Panc1 (cell line): ENCODE measurements at regions not wholly inside any gene's neighbourhood (a gene's known extent, or its start where the extent isn't known, plus 50 kb on each side); places are given as distances from the start of the nearest gene placed in this dataset.

Experiments
- ATAC-seq: fragments of 200-7000 bp; cut with Tn5 transposase; 2 replicates; pipeline ENCODE4 v1.9.1; 2020; ENCODE audit warnings: mild to moderate bottlenecking, moderate library complexity
- BruUV-seq: library from RNA; stranded (reverse); fragments of 400-500 nt; replicated peaks from 2 replicates; lab custom pipeline; 2021; lab: Mats Ljungman, UMichigan
- CTCF ChIA-PET: fragments of 300-600 bp; sonication (Branson Sonifier 250); formaldehyde crosslinking; loops from one replicate; lab custom pipeline; 2022; ENCODE audit warnings: antibody characterized with exemption; lab: Charles Lee
- POLR2A ChIA-PET: fragments of 300-600 bp; sonication (Branson Sonifier 250); formaldehyde crosslinking; loops from one replicate; lab custom pipeline; 2022; ENCODE audit warnings: antibody characterized with exemption; lab: Charles Lee
- DNase-seq: peaks from one replicate; pipeline ENCODE4 v3.0.0-alpha.2; 2010; ENCODE audit warnings: low read depth, low spot score
- H3K27ac ChIP-seq: 2 replicates; pipeline ENCODE4 v1.5.1; 2011; ENCODE audit warnings: mild to moderate bottlenecking, low read length, inconsistent platforms
- H3K27me3 ChIP-seq: fragments of 200-500 bp; sonication (Bioruptor generic); 2 replicates; pipeline ENCODE4 v1.6.0; 2014; ENCODE audit warnings: low read length, inconsistent platforms; ENCODE audit not compliant: control insufficient read depth, insufficient read depth
- H3K36me3 ChIP-seq: fragments of 200-500 bp; sonication (Bioruptor generic); 2 replicates; pipeline ENCODE4 v1.5.1; 2014; ENCODE audit warnings: inconsistent platforms, mild to moderate bottlenecking, low read length, moderate library complexity; ENCODE audit not compliant: control insufficient read depth, insufficient read depth
- H3K4me1 ChIP-seq: 2 replicates; pipeline ENCODE4 v1.5.1; 2011; ENCODE audit warnings: inconsistent platforms, mild to moderate bottlenecking, low read length, moderate library complexity; ENCODE audit not compliant: control insufficient read depth, insufficient read depth
- H3K4me3 ChIP-seq, 2 experiments: 2 replicates each; pipeline ENCODE4 v1.5.1; 2011 to 2012; ENCODE audit warnings: low read depth in 2 of 2, low read length in 2 of 2, mild to moderate bottlenecking in 2 of 2, inconsistent platforms in 1 of 2, moderate library complexity in 1 of 2
- H3K9me3 ChIP-seq: fragments of 200-500 bp; sonication (Bioruptor generic); 2 replicates; pipeline ENCODE4 v1.5.1; 2014; ENCODE audit warnings: low read depth, mild to moderate bottlenecking, inconsistent platforms, low read length, moderate library complexity; ENCODE audit not compliant: control insufficient read depth, insufficient read depth
- CTCF ChIP-seq: fragments of 450-650 bp; IDR thresholded peaks from 2 replicates; pipeline ENCODE4 v1.5.1; 2017; ENCODE audit warnings: mild to moderate bottlenecking
- POLR2AphosphoS5 ChIP-seq: IDR thresholded peaks from 2 replicates; pipeline ENCODE4 v1.6.1; 2012; ENCODE audit warnings: mild to moderate bottlenecking, low read depth, low read length, moderate library complexity
- REST ChIP-seq, 2 experiments: IDR thresholded peaks; 2 replicates each; pipeline ENCODE4 v1.6.1; 2011 to 2012; ENCODE audit warnings: low read depth in 2 of 2, control low read depth in 1 of 2, low read length in 1 of 2, mild to moderate bottlenecking in 1 of 2, moderate library complexity in 1 of 2; ENCODE audit not compliant: insufficient read depth in 1 of 2
- SIN3A ChIP-seq: IDR thresholded peaks from 2 replicates; pipeline ENCODE4 v1.6.1; 2012; ENCODE audit warnings: low read depth, mild to moderate bottlenecking, low read length, moderate library complexity, borderline replicate concordance; ENCODE audit not compliant: insufficient read depth
- TCF7L2 ChIP-seq: IDR thresholded peaks from 2 replicates; pipeline ENCODE4 v1.6.1; 2011; ENCODE audit warnings: mild to moderate bottlenecking, low read depth, low read length, inconsistent platforms
- in situ Hi-C: cut with HindIII; loops from 2 replicates; pipeline ENCODE4 v1.10.0; 2016; ENCODE audit warnings: low sequenced_read_pairs, low pct_unique_long_range_greater_than_20kb
- intact Hi-C: fragments of 100-400 bp; cut with micrococcal nuclease; formaldehyde crosslinking; loops from one replicate; pipeline ENCODE4 v1.10.0; 2022; ENCODE audit not compliant: unreplicated experiment

- no TSS peak for BruUV-seq
- DNase-seq (no peak), ATAC-seq (no peak)
- Histone ChIP-seq H3K36me3 (no peaks in the 10 kb centered on the region), H3K4me3 (no peak overlapping the region), H3K4me1 (no peaks in the 10 kb centered on the region), H3K27ac (no peak overlapping the region), H3K9me3 (no peaks in the 10 kb centered on the region), H3K27me3 (peaks cover 2% of the 10 kb centered on the region; the same call in 1 of the 2 replicates)
- no peak for TF ChIP-seq REST (IDR thresholded peaks at IDR 0.05; ENCODE audit: insufficient read depth in 1 of 2, low read depth in 2 of 2, low read length in 1 of 2)
- ChIA-PET POLR2A (no interaction called here), CTCF (no interaction called here)
- in situ Hi-C loops (no loop called here), intact Hi-C loops (no loop called here)
Measured at GRCh38 chr3:127104586-127104985, 88.3 kb upstream of the PRR23E start.

GRCh38 chr3:127105587-127105986 is 87.3 kb upstream of the PRR23E start:
- intact Hi-C loops (no loop called here), in situ Hi-C loops (no loop called here)
- Histone ChIP-seq H3K27ac (no peak overlapping the region), H3K4me3 (no peak overlapping the region), H3K36me3 (no peaks in the 10 kb centered on the region), H3K9me3 (no peaks in the 10 kb centered on the region), H3K27me3 (no peaks in the 10 kb centered on the region), H3K4me1 (no peaks in the 10 kb centered on the region)
- POLR2A ChIA-PET = interaction anchor here (0.7 kb wide), 1 partner anchor 153 kb away, joined by 3 read pairs; no protein-coding TSS in a partner anchor
- ATAC-seq = no peak
- no peak for DNase-seq
- no TSS peak for BruUV-seq
- CTCF ChIA-PET = interaction anchor here (0.6 kb wide), 1 partner anchor 438 kb away, joined by 3 read pairs; no protein-coding TSS in a partner anchor
- no peak for TF ChIP-seq SIN3A
- TF ChIP-seq REST (IDR thresholded peaks at IDR 0.05; ENCODE audit: insufficient read depth in 1 of 2, low read depth in 2 of 2, low read length in 1 of 2) = no peak
- no peak for TF ChIP-seq CTCF
- TF ChIP-seq TCF7L2 = no peak
- TF ChIP-seq POLR2AphosphoS5 = no peak
